Spinal cord (tissue), 9 donors: ENCODE measurements at regions not wholly inside any gene's neighbourhood (a gene's known extent, or its start where the extent isn't known, plus 50 kb on each side); places are given as distances from the start of the nearest gene placed in this dataset.

Experiments used
- DNase-seq, 6 donors: peaks; one replicate each; pipeline versions ENCODE4 v3.0.0 to v3.0.0-alpha.2; 2013 to 2015; ENCODE audit warnings: low spot score in 6 of 6, low read depth in 4 of 6
- H3K27ac ChIP-seq: one replicate; pipeline ENCODE4 v1.5.1; 2013; ENCODE audit warnings: low read depth, low read length, control low read depth
- H3K27me3 ChIP-seq: one replicate; pipeline ENCODE4 v1.6.1; 2013; ENCODE audit warnings: low read length; ENCODE audit not compliant: control insufficient read depth, insufficient read depth
- H3K36me3 ChIP-seq: one replicate; pipeline ENCODE4 v1.6.1; 2013; ENCODE audit warnings: low read length; ENCODE audit not compliant: control insufficient read depth, insufficient read depth
- H3K4me1 ChIP-seq: one replicate; pipeline ENCODE4 v1.6.1; 2013; ENCODE audit warnings: low read length; ENCODE audit not compliant: control insufficient read depth, insufficient read depth
- H3K4me3 ChIP-seq: one replicate; pipeline ENCODE4 v1.5.1; 2013; ENCODE audit warnings: low read depth, low read length, control low read depth
- H3K9me3 ChIP-seq: one replicate; pipeline ENCODE4 v1.6.1; 2013; ENCODE audit warnings: low read length; ENCODE audit not compliant: control insufficient read depth, insufficient read depth
- WGBS: methylation state at CpG from one replicate; pipeline ENCODE4 v1.1.5; 2013; ENCODE audit warnings: missing lambda C conversion rate; ENCODE audit not compliant: insufficient coverage; 5-methylcytosine and 5-hydroxymethylcytosine counted together
- donor health status: healthy.

DNA sequence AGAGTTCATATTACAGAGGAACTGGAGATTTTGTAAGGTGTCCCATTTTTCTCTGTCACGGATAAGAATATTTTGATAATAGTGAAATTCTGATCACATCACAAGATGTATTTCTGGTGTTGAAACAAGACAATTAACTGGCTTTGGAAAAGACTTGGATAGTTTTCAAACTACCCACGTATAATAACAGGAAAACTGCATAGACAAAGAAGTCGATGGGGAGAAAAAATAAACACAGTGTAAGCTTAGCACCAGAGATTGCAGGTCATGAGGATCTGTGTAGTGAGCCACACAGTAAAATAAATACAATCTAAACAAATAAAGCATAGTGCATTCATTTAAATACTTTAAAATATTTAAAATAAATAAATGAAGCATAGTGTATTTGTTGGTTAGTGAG, 452.3 kb upstream of the ADAMTS5 start:
- H3K36me3 ChIP-seq: no peaks in the 10 kb centered on the region
- no peak overlapping the region for H3K4me3 ChIP-seq
- WGBS: no CpG with 5 or more reads among the region's 3 CpGs
- H3K27me3 ChIP-seq: no peaks in the 10 kb centered on the region
- H3K27ac ChIP-seq: no peak overlapping the region
- H3K4me1 ChIP-seq: no peaks in the 10 kb centered on the region
- peaks cover 7% of the 10 kb centered on the region for H3K9me3 ChIP-seq
- DNase-seq: no peak

DNA sequence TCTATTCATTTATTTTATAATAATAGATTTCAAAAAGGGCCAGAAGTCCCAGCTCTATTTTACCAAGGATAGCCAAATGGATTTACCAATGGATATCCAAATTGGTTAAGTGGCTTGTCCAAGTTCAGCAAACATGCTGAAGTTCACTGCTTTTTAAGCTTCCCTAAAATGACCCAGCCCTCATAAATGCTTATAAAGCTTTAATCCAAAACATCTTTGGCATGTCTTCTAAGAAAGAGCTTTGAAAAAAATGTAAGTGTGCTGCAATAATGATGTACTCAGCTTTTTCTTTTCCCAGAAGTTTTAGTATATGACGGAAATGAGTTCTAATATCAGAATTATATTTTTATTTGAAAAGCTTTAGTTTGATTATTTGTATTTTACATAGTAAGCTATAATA, 451.5 kb upstream of the ADAMTS5 start:
- DNase-seq: no peak
- H3K36me3 ChIP-seq: no peaks in the 10 kb centered on the region
- no peaks in the 10 kb centered on the region for H3K27me3 ChIP-seq
- H3K4me1 ChIP-seq: no peaks in the 10 kb centered on the region
- peaks cover 7% of the 10 kb centered on the region for H3K9me3 ChIP-seq
- no peak overlapping the region for H3K27ac ChIP-seq
- no peak overlapping the region for H3K4me3 ChIP-seq
- no CpG with 5 or more reads among the region's 1 CpG for WGBS

DNA sequence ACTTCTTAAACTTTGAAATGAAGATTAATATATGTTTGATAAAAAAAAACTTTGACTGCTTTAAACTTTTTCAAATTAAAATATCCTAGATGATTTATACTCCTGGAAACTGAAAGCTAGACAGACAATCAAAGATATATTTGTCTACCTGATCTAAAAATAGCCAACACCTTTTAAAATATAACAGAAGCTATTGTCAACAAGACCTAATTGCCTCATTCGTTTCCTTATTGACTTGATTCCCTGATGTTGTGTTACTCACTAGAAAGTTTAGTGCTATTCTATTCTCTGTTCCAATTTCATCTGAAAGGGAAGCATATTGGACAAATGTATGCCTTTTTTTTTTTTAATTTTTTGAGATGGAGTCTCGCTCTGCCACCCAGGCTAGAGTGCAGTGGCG, 445.6 kb upstream of the ADAMTS5 start:
- no peak for DNase-seq
- Histone ChIP-seq H3K36me3 (no peaks in the 10 kb centered on the region), H3K27ac (no peak overlapping the region), H3K27me3 (no peaks in the 10 kb centered on the region), H3K9me3 (peaks cover 7% of the 10 kb centered on the region), H3K4me1 (no peaks in the 10 kb centered on the region), H3K4me3 (no peak overlapping the region)
- 100% methylated on average over 1 of the region's 3 CpGs for WGBS

DNA sequence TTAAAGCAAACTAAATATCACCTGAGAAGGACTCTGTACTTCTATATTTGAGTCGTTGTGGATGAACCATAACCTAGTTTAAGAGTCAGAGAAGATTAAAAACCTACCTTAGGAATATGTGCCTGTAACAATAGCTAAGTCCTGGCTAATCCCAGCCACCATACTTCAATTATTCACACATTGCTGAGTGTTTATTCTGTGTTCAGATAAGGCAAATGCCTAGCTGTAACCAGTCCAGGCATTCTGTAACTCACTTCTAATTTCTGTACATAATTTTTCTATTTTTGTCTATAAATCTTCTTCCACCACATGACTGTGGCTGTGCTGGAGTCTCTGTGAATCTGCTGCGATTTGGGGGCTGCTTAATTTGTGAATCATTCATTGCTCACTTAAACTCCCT, 441.9 kb upstream of the ADAMTS5 start:
- Histone ChIP-seq H3K4me1 (no peaks in the 10 kb centered on the region), H3K27me3 (no peaks in the 10 kb centered on the region), H3K9me3 (no peaks in the 10 kb centered on the region), H3K36me3 (no peaks in the 10 kb centered on the region), H3K4me3 (no peak overlapping the region), H3K27ac (no peak overlapping the region)
- DNase-seq: peak in 1 of 6 donors; percentile 23
- WGBS: no CpG with 5 or more reads among the region's 2 CpGs

DNA sequence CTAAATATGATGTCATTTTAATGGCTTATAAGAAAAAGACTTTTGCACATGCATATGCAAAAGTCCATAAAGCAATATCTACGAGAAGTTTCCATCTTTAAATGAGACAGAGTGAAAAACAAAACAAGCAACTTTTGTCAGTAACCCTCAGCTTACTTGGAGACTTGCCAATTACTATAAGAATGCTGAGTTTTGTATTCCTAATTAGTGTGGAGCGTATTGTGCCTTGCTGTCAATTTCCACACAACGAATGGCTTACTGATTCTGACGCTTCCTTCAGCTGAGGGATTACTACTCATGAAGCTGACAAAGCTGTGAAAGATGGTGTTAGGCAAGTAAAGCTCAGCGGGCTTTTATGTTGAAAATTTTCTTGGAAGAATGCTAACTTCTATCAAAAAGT, 440.4 kb upstream of the ADAMTS5 start:
- no peak overlapping the region for H3K27ac ChIP-seq
- H3K9me3 ChIP-seq: no peaks in the 10 kb centered on the region
- H3K27me3 ChIP-seq: no peaks in the 10 kb centered on the region
- peak in 2 of 6 donors; percentile 58 to 63 for DNase-seq
- no CpG with 5 or more reads among the region's 5 CpGs for WGBS
- no peaks in the 10 kb centered on the region for H3K4me1 ChIP-seq
- H3K36me3 ChIP-seq: no peaks in the 10 kb centered on the region
- H3K4me3 ChIP-seq: no peak overlapping the region

DNA sequence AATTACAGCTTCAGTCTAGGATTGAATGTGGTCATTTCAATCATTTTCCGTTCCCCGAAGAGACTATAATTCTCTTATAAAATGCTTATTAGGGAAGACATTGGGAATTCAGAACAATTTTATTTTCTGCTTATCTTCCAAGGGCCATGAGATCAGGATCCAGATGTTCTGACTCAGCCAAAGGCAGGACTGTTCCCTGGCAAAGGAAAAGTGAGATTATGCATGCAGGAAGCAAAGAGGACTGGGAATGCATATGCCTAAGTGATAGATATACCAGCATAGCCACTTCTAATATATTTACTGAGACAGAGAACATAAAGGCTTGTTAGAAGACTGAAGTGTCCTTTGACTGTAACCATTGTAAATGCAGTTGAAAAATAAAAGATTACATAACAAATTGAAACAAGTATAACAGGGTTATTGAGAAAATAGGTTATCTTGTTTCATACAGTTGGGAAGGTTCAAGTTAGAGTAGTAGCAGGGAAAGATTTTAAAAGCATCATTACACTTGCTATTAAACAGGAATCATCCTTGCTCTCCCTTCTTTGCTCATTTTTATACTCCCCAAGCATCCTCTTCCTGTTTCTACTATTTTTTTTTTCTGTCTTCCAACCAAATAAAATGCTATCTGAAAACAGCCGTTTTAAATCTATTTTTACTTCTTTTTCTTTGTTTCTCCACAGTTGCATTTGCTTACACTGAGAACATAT, 439.6 kb upstream of the ADAMTS5 start:
- Histone ChIP-seq H3K27ac (no peak overlapping the region), H3K4me3 (no peak overlapping the region), H3K4me1 (no peaks in the 10 kb centered on the region), H3K9me3 (no peaks in the 10 kb centered on the region), H3K27me3 (no peaks in the 10 kb centered on the region), H3K36me3 (no peaks in the 10 kb centered on the region)
- no CpG with 5 or more reads among the region's 3 CpGs for WGBS
- peak in 1 of 6 donors; percentile 16 for DNase-seq

DNA sequence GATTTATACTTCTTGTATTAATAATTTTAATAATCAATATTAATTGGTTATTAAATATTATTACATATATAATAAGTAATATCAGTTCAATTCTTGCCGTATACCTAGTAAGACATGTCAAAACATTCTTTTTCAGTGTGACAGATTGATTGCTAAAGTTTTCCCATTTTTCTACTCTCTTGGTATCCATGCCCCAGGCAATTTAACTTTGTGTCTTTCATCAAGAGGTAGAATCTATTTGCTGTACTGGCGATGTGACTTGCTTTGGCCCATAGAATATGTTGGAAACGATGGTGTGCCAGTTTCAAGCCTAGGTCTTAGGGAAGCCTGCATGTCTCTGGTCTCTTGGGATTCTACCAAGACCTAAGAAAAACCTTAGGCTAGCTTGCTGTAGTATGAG, 436.1 kb upstream of the ADAMTS5 start:
- DNase-seq: no peak
- 94% methylated on average over 2 of the region's 3 CpGs for WGBS
- Histone ChIP-seq H3K4me1 (no peaks in the 10 kb centered on the region), H3K9me3 (no peaks in the 10 kb centered on the region), H3K27ac (no peak overlapping the region), H3K27me3 (no peaks in the 10 kb centered on the region), H3K4me3 (no peak overlapping the region), H3K36me3 (no peaks in the 10 kb centered on the region)

DNA sequence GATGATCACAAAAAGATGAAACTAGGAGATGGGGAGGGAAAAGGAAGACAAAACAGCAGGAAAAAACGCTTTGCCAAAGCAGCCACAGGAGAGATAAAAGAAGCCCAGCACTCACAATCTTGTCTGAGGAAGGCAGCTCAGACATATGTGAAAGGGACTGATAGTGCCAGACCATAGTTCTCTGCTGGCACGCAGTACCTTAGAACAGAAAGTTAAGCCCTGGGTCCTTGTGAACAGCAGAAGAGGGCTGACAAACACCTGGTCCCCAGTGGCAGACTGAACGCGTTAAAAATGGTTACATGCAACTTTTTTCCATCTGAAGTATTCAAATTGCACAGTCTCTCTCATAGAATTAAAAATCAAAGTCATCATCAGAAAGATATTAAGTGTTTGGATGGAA, 433.2 kb upstream of the ADAMTS5 start:
- H3K9me3 ChIP-seq: no peaks in the 10 kb centered on the region
- 47% methylated on average over 2 of the region's 4 CpGs for WGBS
- H3K4me3 ChIP-seq: no peak overlapping the region
- no peaks in the 10 kb centered on the region for H3K36me3 ChIP-seq
- no peaks in the 10 kb centered on the region for H3K27me3 ChIP-seq
- no peak overlapping the region for H3K27ac ChIP-seq
- H3K4me1 ChIP-seq: no peaks in the 10 kb centered on the region
- no peak for DNase-seq

DNA sequence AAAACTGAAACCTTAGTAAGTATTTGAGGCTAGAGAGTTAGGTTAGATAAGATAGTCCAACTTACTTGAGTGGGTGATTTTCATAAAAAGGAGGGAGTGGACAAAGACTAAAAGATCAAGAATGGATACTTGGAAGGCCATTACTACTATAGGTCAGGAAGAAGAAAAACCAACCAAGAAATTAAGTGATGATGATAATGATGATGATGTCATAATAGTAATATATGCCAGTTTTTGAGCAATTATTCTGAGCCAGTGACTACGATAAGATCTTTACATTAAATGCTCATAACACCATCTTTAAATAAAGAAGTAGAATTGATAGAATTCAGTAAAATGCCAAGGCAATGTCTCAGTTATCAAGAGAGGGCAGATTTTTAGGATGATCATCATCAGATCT, 430.7 kb upstream of the ADAMTS5 start:
- no peak for DNase-seq
- no CpG with 5 or more reads among the region's 1 CpG for WGBS

DNA sequence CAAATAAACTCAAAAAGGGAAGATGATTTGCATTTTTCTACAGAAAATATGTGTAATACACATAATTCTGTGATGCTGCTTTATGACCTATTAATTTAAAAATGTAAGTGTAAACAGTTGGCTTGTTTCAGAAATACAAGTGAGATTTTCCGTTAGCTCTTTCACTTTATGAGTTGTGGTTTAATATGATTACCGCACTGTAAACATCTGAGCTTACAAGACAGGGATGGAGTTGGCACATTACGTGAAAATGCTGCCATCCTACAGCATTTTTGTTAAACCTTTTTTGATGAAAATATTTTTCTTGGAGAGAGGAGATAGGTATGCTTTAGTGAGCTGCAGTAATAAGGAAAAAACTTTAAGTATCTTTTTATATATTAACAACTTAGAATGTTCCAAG, 426.8 kb upstream of the ADAMTS5 start:
- H3K4me1 ChIP-seq: no peaks in the 10 kb centered on the region
- H3K9me3 ChIP-seq: no peaks in the 10 kb centered on the region
- H3K36me3 ChIP-seq: no peaks in the 10 kb centered on the region
- no peak overlapping the region for H3K27ac ChIP-seq
- no peak overlapping the region for H3K4me3 ChIP-seq
- no peak for DNase-seq
- no CpG with 5 or more reads among the region's 3 CpGs for WGBS
- no peaks in the 10 kb centered on the region for H3K27me3 ChIP-seq

More for the DNA sequence above, 430.7 kb upstream of the ADAMTS5 start:
- no peak overlapping the region for H3K4me3 ChIP-seq
- no peak overlapping the region for H3K27ac ChIP-seq
- H3K27me3 ChIP-seq: no peaks in the 10 kb centered on the region
- no peaks in the 10 kb centered on the region for H3K36me3 ChIP-seq
- H3K9me3 ChIP-seq: no peaks in the 10 kb centered on the region
- no peaks in the 10 kb centered on the region for H3K4me1 ChIP-seq
